ENCODE measurements at regions not wholly inside any gene's neighbourhood (a gene's known extent, or its start where the extent isn't known, plus 50 kb on each side); places are given as distances from the start of the nearest gene placed in this dataset.

GRCh38 chr6:132998418-132998817 lies 184.0 kb downstream of the RPS12 start:
- no peak for DNase-seq (ENCODE audit: low spot score)
- Mint-ChIP-seq H3K36me3 (ENCODE audit: low read depth) (no peaks in the 10 kb centered on the region), H3K4me3 (ENCODE audit: unreplicated experiment) (no peak overlapping the region), H3K9me3 (ENCODE audit: low read depth) (peaks cover 8% of the 10 kb centered on the region), H3K27me3 (ENCODE audit: low read depth) (no peaks in the 10 kb centered on the region), H3K4me1 (ENCODE audit: low read depth) (peaks cover 15% of the 10 kb centered on the region), H3K27ac (ENCODE audit: unreplicated experiment) (no peak overlapping the region)
- no peak for TF ChIP-seq CTCF (IDR thresholded peaks at IDR 0.05)

GRCh38 chr6:133001040-133001565 lies 186.7 kb downstream of the RPS12 start:
- Mint-ChIP-seq H3K9me3 (ENCODE audit: low read depth) (peaks cover 8% of the 10 kb centered on the region), H3K27ac (ENCODE audit: unreplicated experiment) (no peak overlapping the region), H3K36me3 (ENCODE audit: low read depth) (no peaks in the 10 kb centered on the region), H3K4me3 (ENCODE audit: unreplicated experiment) (no peak overlapping the region), H3K27me3 (ENCODE audit: low read depth) (no peaks in the 10 kb centered on the region), H3K4me1 (ENCODE audit: low read depth) (peaks cover 15% of the 10 kb centered on the region)
- TF ChIP-seq CTCF (IDR thresholded peaks at IDR 0.05), result no peak
- DNase-seq (ENCODE audit: low spot score), result no peak

- H3K4me3 Mint-ChIP-seq (ENCODE audit: unreplicated experiment), result no peak overlapping the region
These were observed 190.0 kb downstream of the RPS12 start for GRCh38 chr6:133004304-133004884.

GRCh38 chr6:133012774-133013173 lies 198.4 kb downstream of the RPS12 start:
- H3K27ac Mint-ChIP-seq (ENCODE audit: unreplicated experiment), result no peak overlapping the region
- no peak for DNase-seq (ENCODE audit: low spot score)
- H3K27me3 Mint-ChIP-seq (ENCODE audit: low read depth), result no peaks in the 10 kb centered on the region
- TF ChIP-seq CTCF (IDR thresholded peaks at IDR 0.05), result no peak
- H3K9me3 Mint-ChIP-seq (ENCODE audit: low read depth), result no peaks in the 10 kb centered on the region
- H3K36me3 Mint-ChIP-seq (ENCODE audit: low read depth), result no peaks in the 10 kb centered on the region
- H3K4me1 Mint-ChIP-seq (ENCODE audit: low read depth), result peaks cover 7% of the 10 kb centered on the region
- no peak overlapping the region for H3K4me3 Mint-ChIP-seq (ENCODE audit: unreplicated experiment)

More at GRCh38 chr6:133004304-133004884, 190.0 kb downstream of the RPS12 start:
- Mint-ChIP-seq H3K9me3 (ENCODE audit: low read depth) (peaks cover 8% of the 10 kb centered on the region), H3K27ac (ENCODE audit: unreplicated experiment) (no peak overlapping the region), H3K27me3 (ENCODE audit: low read depth) (no peaks in the 10 kb centered on the region), H3K36me3 (ENCODE audit: low read depth) (no peaks in the 10 kb centered on the region), H3K4me1 (ENCODE audit: low read depth) (peaks cover 2% of the 10 kb centered on the region)
- DNase-seq (ENCODE audit: low spot score), result no peak
- TF ChIP-seq CTCF (IDR thresholded peaks at IDR 0.05), result no peak

GRCh38 chr6:133016631-133017030 lies 202.3 kb downstream of the RPS12 start:
- no peaks in the 10 kb centered on the region for H3K36me3 Mint-ChIP-seq (ENCODE audit: low read depth)
- no peak overlapping the region for H3K27ac Mint-ChIP-seq (ENCODE audit: unreplicated experiment)
- peaks cover 8% of the 10 kb centered on the region for H3K9me3 Mint-ChIP-seq (ENCODE audit: low read depth)
- H3K4me1 Mint-ChIP-seq (ENCODE audit: low read depth), result peaks cover 7% of the 10 kb centered on the region
- TF ChIP-seq CTCF (IDR thresholded peaks at IDR 0.05), result no peak
- H3K4me3 Mint-ChIP-seq (ENCODE audit: unreplicated experiment), result no peak overlapping the region
- no peak for DNase-seq (ENCODE audit: low spot score)
- no peaks in the 10 kb centered on the region for H3K27me3 Mint-ChIP-seq (ENCODE audit: low read depth)
